HepG2 (cell line): ENCODE measurements at regions not wholly inside any gene's neighbourhood (a gene's known extent, or its start where the extent isn't known, plus 50 kb on each side); places are given as distances from the start of the nearest gene placed in this dataset.

Experiments
- CTCF ChIP-seq: sonication (generic); formaldehyde crosslinking; IDR thresholded peaks from 2 replicates; pipeline ENCODE4 v1.5.0; 2020; ENCODE audit warnings: mild to moderate bottlenecking, missing genetic modification reagents, moderate library complexity
- GFI1 ChIP-seq: sonication (generic); formaldehyde crosslinking; IDR thresholded peaks from 2 replicates; pipeline ENCODE4 v1.5.0; 2020; ENCODE audit warnings: missing genetic modification reagents, mild to moderate bottlenecking, borderline replicate concordance
- RNF2 ChIP-seq: fragments of 450-650 bp; conservative IDR thresholded peaks from 2 replicates; pipeline ENCODE4 v1.6.1; 2016; ENCODE audit warnings: low read depth
- SP1 ChIP-seq, 2 experiments: fragments of 450-650 bp in 1 of 2; sonication (generic) in 1 of 2; formaldehyde crosslinking in 1 of 2; IDR thresholded peaks; 2 replicates each; pipeline versions ENCODE4 v1.4.0 to v1.6.1; 2016 to 2020; ENCODE audit warnings: missing genetic modification reagents in 1 of 2
- SUZ12 ChIP-seq: fragments of 150-350 bp; IDR thresholded peaks from 2 replicates; pipeline ENCODE4 v1.6.1; 2014; ENCODE audit warnings: low read depth, low read length
- ZNF780A ChIP-seq: sonication (generic); formaldehyde crosslinking; IDR thresholded peaks from 2 replicates; pipeline ENCODE4 v1.8.0; 2022; ENCODE audit warnings: mild to moderate bottlenecking, missing genetic modification reagents, moderate library complexity
- TF ChIP-seq, protein P1 (sequence below): sonication (generic); formaldehyde crosslinking; IDR thresholded peaks from 2 replicates; pipeline ENCODE4 v1.8.1; 2022; ENCODE audit warnings: mild to moderate bottlenecking, missing genetic modification reagents
- TF ChIP-seq, protein P2 (sequence below), 2 experiments: IDR thresholded peaks; 2 replicates each; pipeline ENCODE4 v1.6.1; 2011 to 2012; ENCODE audit warnings: low read length in 2 of 2, borderline replicate concordance in 1 of 2, low read depth in 1 of 2, mild to moderate bottlenecking in 1 of 2, moderate library complexity in 1 of 2
- TF ChIP-seq, protein P3 (sequence below): sonication (generic); formaldehyde crosslinking; IDR thresholded peaks from 2 replicates; pipeline ENCODE4 v1.5.0; 2020; ENCODE audit warnings: missing genetic modification reagents

DNA sequence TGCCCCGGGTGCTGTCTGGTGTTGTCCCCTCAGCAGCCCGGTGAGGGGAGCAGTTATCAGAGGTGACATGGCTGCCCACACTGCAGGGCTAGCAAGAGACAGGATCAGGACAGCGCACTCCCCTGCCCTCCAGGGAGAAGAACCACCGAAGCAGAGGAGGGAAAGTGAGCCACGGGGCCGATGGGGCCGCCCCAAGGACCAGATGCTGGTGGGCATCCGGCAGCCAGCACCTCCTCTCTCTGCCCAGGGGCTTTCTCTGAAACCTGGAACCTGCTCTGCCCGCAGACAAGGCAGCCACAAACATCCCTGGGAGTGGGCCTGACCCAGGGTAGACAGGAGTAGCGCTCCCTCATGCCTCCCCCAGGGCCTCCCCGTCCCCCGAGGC is 163.0 kb upstream of the CST7 start:
- no peak for TF ChIP-seq CTCF (CRISPR knock-in tag)
- TF ChIP-seq GFI1: no peak
- TF ChIP-seq, protein P1, sequence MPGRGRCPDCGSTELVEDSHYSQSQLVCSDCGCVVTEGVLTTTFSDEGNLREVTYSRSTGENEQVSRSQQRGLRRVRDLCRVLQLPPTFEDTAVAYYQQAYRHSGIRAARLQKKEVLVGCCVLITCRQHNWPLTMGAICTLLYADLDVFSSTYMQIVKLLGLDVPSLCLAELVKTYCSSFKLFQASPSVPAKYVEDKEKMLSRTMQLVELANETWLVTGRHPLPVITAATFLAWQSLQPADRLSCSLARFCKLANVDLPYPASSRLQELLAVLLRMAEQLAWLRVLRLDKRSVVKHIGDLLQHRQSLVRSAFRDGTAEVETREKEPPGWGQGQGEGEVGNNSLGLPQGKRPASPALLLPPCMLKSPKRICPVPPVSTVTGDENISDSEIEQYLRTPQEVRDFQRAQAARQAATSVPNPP (CRISPR knock-in tag): no peak
- no peak for TF ChIP-seq ZNF780A
- no peak for TF ChIP-seq SP1 (IDR thresholded peaks at IDR 0.05)
- no peak for TF ChIP-seq SP1 (CRISPR knock-in tag; IDR thresholded peaks at IDR 0.05)
- no peak for TF ChIP-seq SUZ12
- TF ChIP-seq, protein P2, sequence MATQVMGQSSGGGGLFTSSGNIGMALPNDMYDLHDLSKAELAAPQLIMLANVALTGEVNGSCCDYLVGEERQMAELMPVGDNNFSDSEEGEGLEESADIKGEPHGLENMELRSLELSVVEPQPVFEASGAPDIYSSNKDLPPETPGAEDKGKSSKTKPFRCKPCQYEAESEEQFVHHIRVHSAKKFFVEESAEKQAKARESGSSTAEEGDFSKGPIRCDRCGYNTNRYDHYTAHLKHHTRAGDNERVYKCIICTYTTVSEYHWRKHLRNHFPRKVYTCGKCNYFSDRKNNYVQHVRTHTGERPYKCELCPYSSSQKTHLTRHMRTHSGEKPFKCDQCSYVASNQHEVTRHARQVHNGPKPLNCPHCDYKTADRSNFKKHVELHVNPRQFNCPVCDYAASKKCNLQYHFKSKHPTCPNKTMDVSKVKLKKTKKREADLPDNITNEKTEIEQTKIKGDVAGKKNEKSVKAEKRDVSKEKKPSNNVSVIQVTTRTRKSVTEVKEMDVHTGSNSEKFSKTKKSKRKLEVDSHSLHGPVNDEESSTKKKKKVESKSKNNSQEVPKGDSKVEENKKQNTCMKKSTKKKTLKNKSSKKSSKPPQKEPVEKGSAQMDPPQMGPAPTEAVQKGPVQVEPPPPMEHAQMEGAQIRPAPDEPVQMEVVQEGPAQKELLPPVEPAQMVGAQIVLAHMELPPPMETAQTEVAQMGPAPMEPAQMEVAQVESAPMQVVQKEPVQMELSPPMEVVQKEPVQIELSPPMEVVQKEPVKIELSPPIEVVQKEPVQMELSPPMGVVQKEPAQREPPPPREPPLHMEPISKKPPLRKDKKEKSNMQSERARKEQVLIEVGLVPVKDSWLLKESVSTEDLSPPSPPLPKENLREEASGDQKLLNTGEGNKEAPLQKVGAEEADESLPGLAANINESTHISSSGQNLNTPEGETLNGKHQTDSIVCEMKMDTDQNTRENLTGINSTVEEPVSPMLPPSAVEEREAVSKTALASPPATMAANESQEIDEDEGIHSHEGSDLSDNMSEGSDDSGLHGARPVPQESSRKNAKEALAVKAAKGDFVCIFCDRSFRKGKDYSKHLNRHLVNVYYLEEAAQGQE (IDR thresholded peaks at IDR 0.05; ENCODE audit: borderline replicate concordance in 1 of 2, low read depth in 1 of 2, low read length in 2 of 2): no peak
- no peak for TF ChIP-seq RNF2
- TF ChIP-seq, protein P3, sequence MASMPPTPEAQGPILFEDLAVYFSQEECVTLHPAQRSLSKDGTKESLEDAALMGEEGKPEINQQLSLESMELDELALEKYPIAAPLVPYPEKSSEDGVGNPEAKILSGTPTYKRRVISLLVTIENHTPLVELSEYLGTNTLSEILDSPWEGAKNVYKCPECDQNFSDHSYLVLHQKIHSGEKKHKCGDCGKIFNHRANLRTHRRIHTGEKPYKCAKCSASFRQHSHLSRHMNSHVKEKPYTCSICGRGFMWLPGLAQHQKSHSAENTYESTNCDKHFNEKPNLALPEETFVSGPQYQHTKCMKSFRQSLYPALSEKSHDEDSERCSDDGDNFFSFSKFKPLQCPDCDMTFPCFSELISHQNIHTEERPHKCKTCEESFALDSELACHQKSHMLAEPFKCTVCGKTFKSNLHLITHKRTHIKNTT (CRISPR knock-in tag): no peak
